ENCODE measurements at regions not wholly inside any gene's neighbourhood (a gene's known extent, or its start where the extent isn't known, plus 50 kb on each side); places are given as distances from the start of the nearest gene placed in this dataset.

DNA sequence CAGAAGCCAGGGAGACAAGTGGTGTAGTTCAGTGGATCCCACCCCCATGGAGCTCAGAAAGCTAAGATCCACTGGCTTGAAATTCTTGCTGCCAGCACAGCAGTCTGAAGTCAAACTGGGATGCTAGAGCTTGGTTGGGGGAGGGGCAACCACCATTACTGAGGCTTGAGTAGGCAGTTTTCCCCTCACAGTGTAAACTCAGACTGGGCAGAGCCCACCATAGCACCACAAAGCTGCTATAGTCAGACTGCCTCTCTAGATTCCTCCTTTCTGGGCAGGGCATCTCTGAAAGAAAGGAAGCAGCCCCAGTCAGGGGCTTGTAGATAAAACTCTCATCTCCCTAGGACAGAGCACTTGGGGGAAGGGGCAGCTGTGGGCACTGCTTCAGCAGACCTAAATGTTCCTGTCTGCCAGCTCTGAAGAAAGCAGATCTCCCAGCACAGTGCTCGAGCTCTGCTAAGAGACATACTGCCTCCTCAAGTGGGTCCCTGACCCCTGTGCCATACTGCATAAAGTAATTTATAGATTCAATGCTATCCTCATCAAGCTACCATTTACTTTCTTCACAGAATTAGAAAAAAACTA, 163.2 kb downstream of the HHIP start:
- TF ChIP-seq, protein P1, sequence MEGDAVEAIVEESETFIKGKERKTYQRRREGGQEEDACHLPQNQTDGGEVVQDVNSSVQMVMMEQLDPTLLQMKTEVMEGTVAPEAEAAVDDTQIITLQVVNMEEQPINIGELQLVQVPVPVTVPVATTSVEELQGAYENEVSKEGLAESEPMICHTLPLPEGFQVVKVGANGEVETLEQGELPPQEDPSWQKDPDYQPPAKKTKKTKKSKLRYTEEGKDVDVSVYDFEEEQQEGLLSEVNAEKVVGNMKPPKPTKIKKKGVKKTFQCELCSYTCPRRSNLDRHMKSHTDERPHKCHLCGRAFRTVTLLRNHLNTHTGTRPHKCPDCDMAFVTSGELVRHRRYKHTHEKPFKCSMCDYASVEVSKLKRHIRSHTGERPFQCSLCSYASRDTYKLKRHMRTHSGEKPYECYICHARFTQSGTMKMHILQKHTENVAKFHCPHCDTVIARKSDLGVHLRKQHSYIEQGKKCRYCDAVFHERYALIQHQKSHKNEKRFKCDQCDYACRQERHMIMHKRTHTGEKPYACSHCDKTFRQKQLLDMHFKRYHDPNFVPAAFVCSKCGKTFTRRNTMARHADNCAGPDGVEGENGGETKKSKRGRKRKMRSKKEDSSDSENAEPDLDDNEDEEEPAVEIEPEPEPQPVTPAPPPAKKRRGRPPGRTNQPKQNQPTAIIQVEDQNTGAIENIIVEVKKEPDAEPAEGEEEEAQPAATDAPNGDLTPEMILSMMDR (IDR thresholded peaks at IDR 0.05; ENCODE audit: insufficient read depth, low read length): no peak
- TF ChIP-seq GABPA (IDR thresholded peaks at IDR 0.05; ENCODE audit: low read depth) (no peak), POLR2AphosphoS5 (IDR thresholded peaks at IDR 0.05; ENCODE audit: low read depth) (no peak), SPI1 (IDR thresholded peaks at IDR 0.05; ENCODE audit: borderline replicate concordance, low read depth) (no peak)
- TF ChIP-seq, protein P2, sequence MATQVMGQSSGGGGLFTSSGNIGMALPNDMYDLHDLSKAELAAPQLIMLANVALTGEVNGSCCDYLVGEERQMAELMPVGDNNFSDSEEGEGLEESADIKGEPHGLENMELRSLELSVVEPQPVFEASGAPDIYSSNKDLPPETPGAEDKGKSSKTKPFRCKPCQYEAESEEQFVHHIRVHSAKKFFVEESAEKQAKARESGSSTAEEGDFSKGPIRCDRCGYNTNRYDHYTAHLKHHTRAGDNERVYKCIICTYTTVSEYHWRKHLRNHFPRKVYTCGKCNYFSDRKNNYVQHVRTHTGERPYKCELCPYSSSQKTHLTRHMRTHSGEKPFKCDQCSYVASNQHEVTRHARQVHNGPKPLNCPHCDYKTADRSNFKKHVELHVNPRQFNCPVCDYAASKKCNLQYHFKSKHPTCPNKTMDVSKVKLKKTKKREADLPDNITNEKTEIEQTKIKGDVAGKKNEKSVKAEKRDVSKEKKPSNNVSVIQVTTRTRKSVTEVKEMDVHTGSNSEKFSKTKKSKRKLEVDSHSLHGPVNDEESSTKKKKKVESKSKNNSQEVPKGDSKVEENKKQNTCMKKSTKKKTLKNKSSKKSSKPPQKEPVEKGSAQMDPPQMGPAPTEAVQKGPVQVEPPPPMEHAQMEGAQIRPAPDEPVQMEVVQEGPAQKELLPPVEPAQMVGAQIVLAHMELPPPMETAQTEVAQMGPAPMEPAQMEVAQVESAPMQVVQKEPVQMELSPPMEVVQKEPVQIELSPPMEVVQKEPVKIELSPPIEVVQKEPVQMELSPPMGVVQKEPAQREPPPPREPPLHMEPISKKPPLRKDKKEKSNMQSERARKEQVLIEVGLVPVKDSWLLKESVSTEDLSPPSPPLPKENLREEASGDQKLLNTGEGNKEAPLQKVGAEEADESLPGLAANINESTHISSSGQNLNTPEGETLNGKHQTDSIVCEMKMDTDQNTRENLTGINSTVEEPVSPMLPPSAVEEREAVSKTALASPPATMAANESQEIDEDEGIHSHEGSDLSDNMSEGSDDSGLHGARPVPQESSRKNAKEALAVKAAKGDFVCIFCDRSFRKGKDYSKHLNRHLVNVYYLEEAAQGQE (IDR thresholded peaks at IDR 0.05; ENCODE audit: insufficient replicate concordance, low read depth): no peak
